ENCODE measurements at regions not wholly inside any gene's neighbourhood (a gene's known extent, or its start where the extent isn't known, plus 50 kb on each side); places are given as distances from the start of the nearest gene placed in this dataset.
"Not testable (repeated sequence)": the region's sequence is repeated elsewhere in the genome, so short reads cannot be mapped to it uniquely, and the experiment has no call there.

- H3K56ac ChIP-seq (ENCODE audit: extremely low read depth, insufficient read depth, low read length); H3K4ac ChIP-seq (ENCODE audit: low read depth, low read length); H4K20me1 ChIP-seq (ENCODE audit: insufficient read depth, low read length); H3K4me2 ChIP-seq (ENCODE audit: low read depth, low read length); H3K9me1 ChIP-seq (ENCODE audit: insufficient read depth, low read length); H2AK5ac ChIP-seq (ENCODE audit: low read depth, low read length); H2BK20ac ChIP-seq (ENCODE audit: low read depth, low read length); BruUV-seq (replicated peaks); H4K91ac ChIP-seq (ENCODE audit: insufficient read depth, low read depth, low read length); H3K4me3 ChIP-seq (ENCODE audit: insufficient read depth, low read depth, low read length); H4K5ac ChIP-seq (ENCODE audit: low read depth, low read length); intact Hi-C loops (cut with micrococcal nuclease); H3K9ac ChIP-seq (ENCODE audit: low read depth, low read length); H3K4me1 ChIP-seq (ENCODE audit: control insufficient read depth, insufficient read depth, low read length); H2AFZ ChIP-seq (replicated peaks; ENCODE audit: low read length, poor library complexity); dilution Hi-C loops (cut with HindIII; ENCODE audit: low sequenced_read_pairs, unreplicated experiment); H3K36me3 ChIP-seq (ENCODE audit: control insufficient read depth, insufficient read depth, low read length); H2AK9ac ChIP-seq (replicated peaks; ENCODE audit: low read depth, low read length, poor library complexity); H3K14ac ChIP-seq (replicated peaks; ENCODE audit: low read depth, low read length); H3K18ac ChIP-seq (ENCODE audit: low read depth, low read length); H3K79me1 ChIP-seq (ENCODE audit: low read depth in 1 of 2, low read length in 2 of 2); H2BK15ac ChIP-seq (ENCODE audit: low read depth, low read length); H2BK5ac ChIP-seq (ENCODE audit: low read depth, low read length, poor library complexity, severe bottlenecking); H4K8ac ChIP-seq (ENCODE audit: low read depth in 2 of 2, low read length in 2 of 2); H3K27me3 ChIP-seq (ENCODE audit: control insufficient read depth, insufficient read depth, low read length); H3K23ac ChIP-seq (ENCODE audit: low read depth, low read length); DNase-seq; CTCF ChIA-PET; POLR2A ChIA-PET (ENCODE audit: unreplicated experiment); H2BK120ac ChIP-seq (ENCODE audit: low read depth, low read length); ATAC-seq (ENCODE audit: low read depth); H3K27ac ChIP-seq (ENCODE audit: insufficient read depth, low read length): not testable (repeated sequence)
- in situ Hi-C loops (cut with MboI; ENCODE audit: low sequenced_read_pairs): loop anchor here (25.0 kb wide), 1 partner anchor 99 kb away; no protein-coding TSS in a partner anchor
- peaks cover 41% of the 10 kb centered on the region for H3K9me3 ChIP-seq (ENCODE audit: control insufficient read depth, insufficient read depth, low read length)
- WGBS, 2 experiments (ENCODE audit: extremely low coverage in 2 of 2, insufficient read length in 1 of 2): no CpG with 5 or more reads among the region's 2 CpGs
Observed at GRCh38 chr15:20286559-20286958, 255.0 kb downstream of the GOLGA6L6 start.

GRCh38 chr15:20285696-20286300, 255.8 kb downstream of the GOLGA6L6 start:
- H2AK5ac ChIP-seq (ENCODE audit: low read depth, low read length); CTCF ChIA-PET; H3K4ac ChIP-seq (ENCODE audit: low read depth, low read length); H3K56ac ChIP-seq (ENCODE audit: extremely low read depth, insufficient read depth, low read length); H3K4me2 ChIP-seq (ENCODE audit: low read depth, low read length); H4K5ac ChIP-seq (ENCODE audit: low read depth, low read length); H2BK15ac ChIP-seq (ENCODE audit: low read depth, low read length); intact Hi-C loops (cut with micrococcal nuclease); H3K4me3 ChIP-seq (ENCODE audit: insufficient read depth, low read depth, low read length); BruUV-seq (replicated peaks); H3K4me1 ChIP-seq (ENCODE audit: control insufficient read depth, insufficient read depth, low read length); H2BK120ac ChIP-seq (ENCODE audit: low read depth, low read length); dilution Hi-C loops (cut with HindIII; ENCODE audit: low sequenced_read_pairs, unreplicated experiment); H2BK20ac ChIP-seq (ENCODE audit: low read depth, low read length); H3K79me1 ChIP-seq (ENCODE audit: low read depth in 1 of 2, low read length in 2 of 2); H3K18ac ChIP-seq (ENCODE audit: low read depth, low read length); H2AFZ ChIP-seq (replicated peaks; ENCODE audit: low read length, poor library complexity); DNase-seq; H3K27me3 ChIP-seq (ENCODE audit: control insufficient read depth, insufficient read depth, low read length); H3K23ac ChIP-seq (ENCODE audit: low read depth, low read length); H2BK5ac ChIP-seq (ENCODE audit: low read depth, low read length, poor library complexity, severe bottlenecking); H3K9ac ChIP-seq (ENCODE audit: low read depth, low read length); POLR2A ChIA-PET (ENCODE audit: unreplicated experiment); H4K20me1 ChIP-seq (ENCODE audit: insufficient read depth, low read length); H4K91ac ChIP-seq (ENCODE audit: insufficient read depth, low read depth, low read length); H3K14ac ChIP-seq (replicated peaks; ENCODE audit: low read depth, low read length); ATAC-seq (ENCODE audit: low read depth); H4K8ac ChIP-seq (ENCODE audit: low read depth in 2 of 2, low read length in 2 of 2); H3K9me1 ChIP-seq (ENCODE audit: insufficient read depth, low read length); H3K36me3 ChIP-seq (ENCODE audit: control insufficient read depth, insufficient read depth, low read length); H3K27ac ChIP-seq (ENCODE audit: insufficient read depth, low read length); H2AK9ac ChIP-seq (replicated peaks; ENCODE audit: low read depth, low read length, poor library complexity): not testable (repeated sequence)
- WGBS, 2 experiments (ENCODE audit: extremely low coverage in 2 of 2, insufficient read length in 1 of 2): 21% methylated on average over 2 of the region's 5 CpGs; no CpG with 5 or more reads in 1 of the 2 experiments
- in situ Hi-C loops (cut with MboI; ENCODE audit: low sequenced_read_pairs): loop anchor here (25.0 kb wide), 1 partner anchor 98 kb away; no protein-coding TSS in a partner anchor
- H3K9me3 ChIP-seq (ENCODE audit: control insufficient read depth, insufficient read depth, low read length): peaks cover 46% of the 10 kb centered on the region
